ENCODE measurements at regions not wholly inside any gene's neighbourhood (a gene's known extent, or its start where the extent isn't known, plus 50 kb on each side); places are given as distances from the start of the nearest gene placed in this dataset.
"Not testable (repeated sequence)": the region's sequence is repeated elsewhere in the genome, so short reads cannot be mapped to it uniquely, and the experiment has no call there.

DNA sequence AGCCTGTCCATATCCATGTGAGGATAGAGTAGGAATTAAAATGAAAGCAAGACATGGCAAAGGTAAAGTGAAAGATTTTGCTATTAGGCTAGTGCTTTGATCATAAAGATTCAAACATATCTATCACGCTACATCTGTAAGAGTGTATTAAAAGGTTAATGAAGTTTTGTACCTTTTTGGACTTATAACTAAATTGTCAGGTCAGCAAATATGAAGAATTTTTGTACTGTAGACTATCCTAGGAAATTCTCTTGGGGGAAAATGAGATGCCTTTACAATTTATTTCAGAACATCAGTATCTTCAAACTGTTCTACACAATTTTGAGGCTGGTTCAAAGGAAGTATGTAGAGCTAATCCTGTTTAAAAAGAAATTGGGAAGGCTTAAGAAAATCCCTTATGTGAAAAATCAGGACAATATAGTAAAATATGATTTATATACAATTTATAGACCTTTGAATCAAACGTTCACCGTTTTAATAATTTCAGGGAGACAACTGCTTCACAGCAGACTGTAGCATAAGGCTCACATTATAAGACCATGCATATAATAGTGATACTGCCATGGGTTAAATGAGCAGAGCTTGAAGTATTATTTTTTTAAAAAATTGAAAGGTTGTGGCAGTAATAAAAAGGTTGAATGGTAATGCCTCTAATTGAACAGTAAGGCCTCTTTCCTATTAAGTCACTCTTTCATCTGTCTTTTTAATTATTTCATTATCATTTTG lies 639.5 kb upstream of the ARRDC3 start:
- no peak for DNase-seq (ENCODE audit: low spot score)

GRCh38 chr5:92019376-92019990 lies 636.4 kb upstream of the ARRDC3 start:
- DNase-seq (ENCODE audit: low spot score), result no peak

- no peak for DNase-seq (ENCODE audit: low spot score)
Measured at GRCh38 chr5:92017776-92018175, 634.7 kb upstream of the ARRDC3 start.

DNA sequence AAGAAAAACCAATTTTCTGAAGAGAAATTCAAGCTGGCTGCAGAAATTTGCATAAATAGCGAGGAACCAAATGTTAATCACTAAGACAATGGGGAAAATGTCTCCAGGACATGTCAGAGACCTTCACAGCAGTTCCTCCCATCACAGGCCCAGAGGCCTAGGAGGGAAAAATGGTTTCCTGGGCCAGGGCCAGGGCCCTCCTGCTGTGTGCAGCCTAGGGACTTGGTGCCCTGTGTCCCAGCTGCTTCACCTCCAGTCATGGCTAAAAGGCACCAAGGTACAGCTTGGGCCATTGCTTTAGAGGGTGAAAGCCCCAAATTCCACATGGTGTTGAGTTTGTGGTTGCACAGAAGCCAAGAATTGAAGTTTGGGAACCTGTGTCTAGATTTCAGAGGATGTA lies 628.7 kb upstream of the ARRDC3 start:
- not testable (repeated sequence) for DNase-seq (ENCODE audit: low spot score)

DNA sequence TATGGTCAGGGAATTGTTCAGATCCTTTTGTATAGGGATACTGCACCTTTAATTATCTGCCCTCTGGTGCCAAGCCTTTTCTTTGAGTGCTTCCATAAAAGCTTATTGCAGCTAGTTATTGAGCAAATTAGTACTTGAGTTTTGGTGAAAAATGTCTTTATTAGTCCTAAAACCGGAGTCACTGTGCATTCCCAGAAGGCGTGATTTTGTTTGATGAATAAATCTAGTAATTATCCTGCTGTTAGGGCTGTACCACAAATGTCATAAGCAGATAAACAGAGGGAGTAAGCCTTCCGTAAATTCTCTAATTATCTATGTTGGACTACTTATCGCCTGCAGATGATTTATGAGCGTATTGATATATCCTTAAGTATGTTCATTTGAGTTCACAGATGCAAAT lies 620.7 kb upstream of the ARRDC3 start:
- DNase-seq (ENCODE audit: low spot score), result no peak

DNA sequence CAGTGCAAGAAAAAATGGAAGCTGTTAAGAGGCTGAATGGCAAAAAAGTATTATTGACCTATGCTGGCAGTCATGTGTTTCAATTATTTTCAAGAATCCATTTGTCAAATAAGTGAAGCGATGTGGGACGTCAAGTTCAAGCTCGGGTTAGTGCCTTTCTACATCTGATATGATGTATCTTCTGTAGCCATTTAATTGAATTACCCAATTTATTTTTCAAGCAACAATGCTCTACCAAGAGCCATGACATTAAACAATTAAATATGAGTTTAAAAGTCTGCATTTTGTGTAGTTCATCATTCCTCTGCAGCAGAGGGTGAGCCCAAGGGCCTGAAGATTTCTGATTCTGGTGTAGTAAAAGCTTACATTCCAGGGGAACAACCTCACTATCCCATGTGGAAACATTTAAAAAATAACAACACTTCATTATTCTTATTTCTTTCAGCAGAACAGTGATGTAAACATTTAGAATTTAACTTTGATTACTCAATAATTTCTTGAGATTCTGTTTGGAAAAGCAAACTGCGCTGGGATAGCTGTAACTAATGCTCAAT lies 619.7 kb upstream of the ARRDC3 start:
- DNase-seq (ENCODE audit: low spot score), result no peak

- DNase-seq (ENCODE audit: low spot score), result no peak
Measured at GRCh38 chr5:91998774-91999173, 615.7 kb upstream of the ARRDC3 start.

GRCh38 chr5:91983869-91984268 lies 600.8 kb upstream of the ARRDC3 start:
- DNase-seq (ENCODE audit: low spot score), result no peak

DNA sequence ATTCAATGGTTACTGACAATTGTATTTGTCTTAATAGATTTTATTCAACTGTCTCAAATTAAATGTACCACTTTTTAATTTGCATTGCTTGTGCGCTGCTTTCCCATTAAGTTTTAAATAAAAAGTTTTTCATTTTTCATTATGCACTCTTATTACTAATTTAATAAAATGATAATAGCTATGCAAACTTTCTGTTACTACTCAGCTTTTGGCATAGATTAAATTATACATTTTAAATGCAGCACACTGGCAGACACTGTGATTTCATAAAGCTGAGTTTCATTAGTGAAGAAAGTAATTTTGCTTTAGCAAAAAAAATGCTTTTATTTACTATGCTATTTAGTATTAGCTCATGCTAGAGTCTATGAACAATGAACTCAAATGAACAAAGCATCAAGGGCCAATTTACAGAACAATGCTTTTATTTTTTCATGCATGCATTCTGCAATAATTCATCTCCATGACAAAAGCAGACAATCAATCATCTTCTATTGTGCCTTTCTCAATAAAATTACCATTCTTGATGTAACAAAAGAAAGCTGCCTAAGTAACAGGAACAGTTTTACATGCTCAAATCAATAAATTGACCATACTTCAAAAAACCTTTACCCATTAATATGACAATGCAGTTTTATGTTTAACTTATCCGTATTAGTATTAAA lies 595.2 kb upstream of the ARRDC3 start:
- no peak for DNase-seq (ENCODE audit: low spot score)

GRCh38 chr5:91977579-91977978 lies 594.5 kb upstream of the ARRDC3 start:
- no peak for DNase-seq (ENCODE audit: low spot score)

- DNase-seq (ENCODE audit: low spot score), result no peak
Measured at GRCh38 chr5:91976451-91976850, 593.3 kb upstream of the ARRDC3 start.

GRCh38 chr5:91963166-91963565 lies 580.0 kb upstream of the ARRDC3 start:
- no peak for DNase-seq (ENCODE audit: low spot score)

DNA sequence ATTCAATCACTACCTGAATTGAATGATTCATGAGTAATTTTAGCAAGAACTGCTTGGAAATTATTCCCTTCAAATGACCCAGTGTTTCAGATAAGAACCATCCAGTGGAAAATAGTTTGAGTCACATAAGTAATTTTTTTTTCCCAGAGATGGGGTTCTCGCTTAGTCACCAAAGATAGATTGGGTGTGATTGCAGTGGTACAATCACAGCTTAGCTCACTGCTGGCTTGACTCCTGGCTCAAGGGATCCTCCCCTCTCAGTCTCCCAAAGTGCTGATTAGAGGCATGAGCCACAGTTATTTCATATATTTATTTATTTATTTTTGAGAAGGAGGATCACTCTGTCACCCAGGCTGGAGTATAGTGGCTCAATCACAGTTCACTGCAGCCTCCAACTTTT lies 574.5 kb upstream of the ARRDC3 start:
- DNase-seq (ENCODE audit: low spot score), result no peak

- no peak for DNase-seq (ENCODE audit: low spot score)
Measured at GRCh38 chr5:91956738-91957137, 573.6 kb upstream of the ARRDC3 start.

GRCh38 chr5:91955610-91956009 lies 572.5 kb upstream of the ARRDC3 start:
- no peak for DNase-seq (ENCODE audit: low spot score)

GRCh38 chr5:91954136-91954535 lies 571.0 kb upstream of the ARRDC3 start:
- DNase-seq (ENCODE audit: low spot score), result no peak

DNA sequence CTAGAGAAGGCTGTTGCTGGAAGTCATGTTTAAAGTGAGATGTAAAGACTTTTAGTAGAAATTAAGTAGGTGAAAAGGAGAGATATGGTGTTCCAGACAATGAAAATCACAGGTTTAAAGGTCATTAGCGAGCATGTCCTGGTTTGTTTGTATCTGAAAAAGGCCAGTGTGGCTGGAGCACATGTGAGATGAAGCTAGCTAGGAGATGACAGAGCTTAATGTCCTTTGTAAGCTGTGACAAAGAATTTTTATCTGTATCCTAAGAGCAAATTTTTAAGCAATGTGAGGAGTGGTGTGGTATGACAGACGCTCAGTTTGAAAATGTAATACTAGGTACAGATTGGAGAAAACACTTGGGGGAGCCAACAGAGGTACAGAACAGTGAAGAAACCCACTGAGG lies 567.2 kb upstream of the ARRDC3 start:
- no peak for DNase-seq (ENCODE audit: low spot score)

DNA sequence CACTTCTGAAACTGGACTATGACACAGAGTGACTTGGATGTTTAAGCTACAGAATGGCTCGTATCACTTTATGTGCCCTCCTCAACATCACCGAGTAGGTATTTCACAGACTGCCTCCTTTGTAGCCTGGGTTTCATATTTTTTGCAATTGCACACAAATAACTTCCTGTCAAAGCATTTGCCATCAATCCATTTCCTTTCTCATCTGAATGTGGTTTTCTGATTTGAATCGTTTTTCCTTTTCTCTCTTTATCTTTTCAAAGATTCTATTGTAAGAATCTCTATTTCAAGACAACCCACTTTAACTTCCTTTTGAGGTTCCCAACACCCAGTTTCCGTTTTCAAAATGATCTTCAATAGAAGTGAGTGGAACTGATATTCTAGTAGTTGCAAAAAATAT lies 563.8 kb upstream of the ARRDC3 start:
- DNase-seq (ENCODE audit: low spot score), result no peak

DNA sequence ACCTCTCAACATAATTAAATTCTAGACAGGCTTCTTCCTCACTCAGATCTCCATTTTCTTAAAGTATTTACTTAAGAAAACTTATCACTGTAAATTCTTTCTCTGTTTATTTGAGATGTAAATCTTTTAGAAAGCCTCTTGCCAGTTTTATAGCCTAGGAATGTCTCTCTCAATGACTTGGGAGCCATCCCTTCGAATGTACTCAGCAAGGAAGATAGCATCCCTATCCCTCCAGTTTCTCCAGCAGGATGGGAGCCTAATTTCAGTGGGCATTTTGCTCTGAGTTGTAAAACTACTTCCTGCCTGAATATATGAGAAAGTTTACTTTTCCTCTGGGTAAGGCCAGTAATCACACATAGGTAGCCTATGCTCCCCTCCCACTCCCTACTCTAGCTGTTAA lies 558.5 kb upstream of the ARRDC3 start:
- no peak for DNase-seq (ENCODE audit: low spot score)

DNA sequence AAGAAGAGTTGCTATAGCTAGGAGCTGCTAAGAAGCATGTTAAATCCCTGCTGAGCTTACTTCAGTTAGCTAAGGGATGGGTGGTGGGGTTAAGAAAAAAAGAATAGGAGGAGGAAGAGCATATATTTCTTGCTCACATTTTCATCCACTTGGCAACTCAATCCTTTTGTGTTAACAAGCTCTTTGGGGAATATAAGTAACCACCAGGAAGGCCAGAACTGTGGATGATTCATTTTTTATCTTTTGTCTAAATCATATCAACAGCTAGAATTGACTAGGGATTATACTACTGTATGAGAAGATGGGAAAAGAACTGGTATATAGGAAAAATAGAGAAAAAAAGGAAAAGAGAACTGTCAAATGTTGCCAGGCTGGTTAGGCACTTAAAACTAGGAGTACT lies 555.3 kb upstream of the ARRDC3 start:
- DNase-seq (ENCODE audit: low spot score), result no peak

- no peak for DNase-seq (ENCODE audit: low spot score)
Measured at GRCh38 chr5:91937121-91937520, 554.0 kb upstream of the ARRDC3 start.

- no peak for DNase-seq (ENCODE audit: low spot score)
Measured at GRCh38 chr5:91929522-91929817, 546.4 kb upstream of the ARRDC3 start.

- DNase-seq (ENCODE audit: low spot score), result peak; percentile 6
Measured at GRCh38 chr5:91928754-91929521, 545.8 kb upstream of the ARRDC3 start.
